Lung (tissue), 11 donors: ENCODE measurements at regions not wholly inside any gene's neighbourhood (a gene's known extent, or its start where the extent isn't known, plus 50 kb on each side); places are given as distances from the start of the nearest gene placed in this dataset.

Experiments used
- ATAC-seq: fragments of 200-7000 bp; cut with Tn5 transposase; one replicate; pipeline ENCODE4 v1.9.1; 2020; ENCODE audit warnings: moderate number of reproducible peaks; ENCODE audit not compliant: insufficient read depth, low FRiP score
- DNase-seq, 3 donors: peaks; one replicate each; pipeline ENCODE4 v3.0.0-alpha.2; 2013 to 2017
- H3K27ac ChIP-seq, 2 donors: one replicate each; pipeline ENCODE4 v1.5.1; 2013; ENCODE audit warnings: mild to moderate bottlenecking in 2 of 2, moderate library complexity in 2 of 2, control low read depth in 1 of 2, inconsistent platforms in 1 of 2, low read depth in 1 of 2, low read length in 1 of 2
- H3K27me3 ChIP-seq, 3 donors: one replicate each; pipeline ENCODE4 v1.5.1; 2013; ENCODE audit warnings: low read length in 2 of 3; ENCODE audit not compliant: control insufficient read depth in 3 of 3, insufficient read depth in 3 of 3
- H3K36me3 ChIP-seq, 4 donors: one replicate each; pipeline ENCODE4 v1.5.1; 2013; ENCODE audit warnings: low read length in 4 of 4, mild to moderate bottlenecking in 1 of 4, moderate library complexity in 1 of 4; ENCODE audit not compliant: control insufficient read depth in 4 of 4, insufficient read depth in 4 of 4
- H3K4me1 ChIP-seq, 5 donors: one replicate each; pipeline ENCODE4 v1.5.1; 2013; ENCODE audit warnings: low read length in 5 of 5, mild to moderate bottlenecking in 2 of 5, moderate library complexity in 1 of 5; ENCODE audit not compliant: control insufficient read depth in 5 of 5, insufficient read depth in 5 of 5
- H3K4me3 ChIP-seq: one replicate; pipeline ENCODE4 v1.5.1; 2013; ENCODE audit warnings: mild to moderate bottlenecking, control low read depth, moderate library complexity
- H3K9ac ChIP-seq, 2 donors: one replicate each; pipeline ENCODE4 v1.5.1; 2013; ENCODE audit warnings: low read length in 2 of 2, control low read depth in 1 of 2; ENCODE audit not compliant: insufficient read depth in 1 of 2
- H3K9me3 ChIP-seq, 4 donors: one replicate each; pipeline ENCODE4 v1.5.1; 2013; ENCODE audit warnings: low read length in 3 of 4, mild to moderate bottlenecking in 1 of 4, moderate library complexity in 1 of 4; ENCODE audit not compliant: control insufficient read depth in 4 of 4, insufficient read depth in 3 of 4
- WGBS, 2 donors: extraction: QIAGEN DNeasy Blood & Tissue Kit; methylation state at CpG; one replicate each; pipeline ENCODE4 v1.1.7; 2013; 5-methylcytosine and 5-hydroxymethylcytosine counted together
- TF ChIP-seq, protein P1 (sequence below): IDR thresholded peaks from 2 replicates; pipeline ENCODE4 v1.5.1; 2012; ENCODE audit warnings: mild to moderate bottlenecking; ENCODE audit errors: control extremely low read depth, extremely low read depth
- donor health status: control.
- donor health status: control.
- donor health status: Bipolar disorder and iron deficiency.
- donor health status: healthy.
- donor health status: DM: yes; HTN: yes; CAD: no.

DNA sequence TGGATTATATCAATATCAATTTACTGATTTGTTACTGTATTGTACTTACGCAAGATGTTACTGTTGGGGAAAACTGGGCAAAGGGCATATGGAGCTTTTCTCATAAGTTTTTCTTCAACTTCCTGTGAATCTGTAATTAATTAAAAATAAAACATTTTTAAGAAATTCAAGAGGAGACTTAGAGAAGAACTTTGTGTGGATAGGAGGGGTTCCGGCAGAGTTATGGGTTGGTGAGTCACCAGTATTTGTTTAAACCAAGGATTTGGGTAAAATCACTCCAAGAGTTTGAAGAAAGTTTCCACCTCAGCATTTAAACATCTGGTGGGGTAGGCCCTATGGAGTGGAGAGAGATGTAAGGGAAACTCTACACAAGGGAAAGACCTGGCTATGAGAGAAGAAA lies 379.6 kb downstream of the TSHZ3 start:
- 96 to 97% methylated on average over 2 of the region's 2 CpGs for WGBS, 2 donors
- ATAC-seq (no peak), DNase-seq (no peak)
- Histone ChIP-seq H3K27me3 (no peaks in the 10 kb centered on the region), H3K4me1 (no peaks in the 10 kb centered on the region), H3K27ac (no peak overlapping the region), H3K9ac (no peak overlapping the region), H3K36me3 (no peaks in the 10 kb centered on the region), H3K9me3 (peaks cover 0 to 2% (median 0%) of the 10 kb centered on the region in 4 donors), H3K4me3 (no peak overlapping the region)
- TF ChIP-seq, protein P1, sequence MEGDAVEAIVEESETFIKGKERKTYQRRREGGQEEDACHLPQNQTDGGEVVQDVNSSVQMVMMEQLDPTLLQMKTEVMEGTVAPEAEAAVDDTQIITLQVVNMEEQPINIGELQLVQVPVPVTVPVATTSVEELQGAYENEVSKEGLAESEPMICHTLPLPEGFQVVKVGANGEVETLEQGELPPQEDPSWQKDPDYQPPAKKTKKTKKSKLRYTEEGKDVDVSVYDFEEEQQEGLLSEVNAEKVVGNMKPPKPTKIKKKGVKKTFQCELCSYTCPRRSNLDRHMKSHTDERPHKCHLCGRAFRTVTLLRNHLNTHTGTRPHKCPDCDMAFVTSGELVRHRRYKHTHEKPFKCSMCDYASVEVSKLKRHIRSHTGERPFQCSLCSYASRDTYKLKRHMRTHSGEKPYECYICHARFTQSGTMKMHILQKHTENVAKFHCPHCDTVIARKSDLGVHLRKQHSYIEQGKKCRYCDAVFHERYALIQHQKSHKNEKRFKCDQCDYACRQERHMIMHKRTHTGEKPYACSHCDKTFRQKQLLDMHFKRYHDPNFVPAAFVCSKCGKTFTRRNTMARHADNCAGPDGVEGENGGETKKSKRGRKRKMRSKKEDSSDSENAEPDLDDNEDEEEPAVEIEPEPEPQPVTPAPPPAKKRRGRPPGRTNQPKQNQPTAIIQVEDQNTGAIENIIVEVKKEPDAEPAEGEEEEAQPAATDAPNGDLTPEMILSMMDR, result no peak

DNA sequence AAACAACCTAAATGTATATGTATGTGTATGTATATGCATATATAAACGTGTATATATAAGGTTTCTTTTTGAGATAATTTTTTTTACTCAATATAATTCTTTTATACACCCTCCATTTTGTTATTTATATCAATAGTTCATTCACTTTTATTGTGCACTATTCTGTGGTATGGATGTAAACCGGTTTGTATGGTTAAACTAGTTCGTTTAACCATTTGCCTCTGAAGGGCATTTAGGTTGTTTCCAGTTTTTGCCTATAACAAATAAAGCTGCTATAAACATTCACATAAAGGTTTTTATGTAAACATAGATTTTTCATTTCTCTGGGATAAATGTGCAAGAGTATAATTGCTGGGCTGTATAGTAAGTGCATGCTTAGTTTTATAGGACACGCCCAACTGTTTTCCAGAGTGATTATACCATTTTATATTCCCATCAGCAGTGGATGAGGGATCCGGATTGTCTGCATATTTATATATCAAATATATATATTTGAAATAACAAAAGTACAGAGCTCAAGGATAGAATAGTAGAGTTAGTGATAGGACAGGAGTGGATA lies 380.3 kb downstream of the TSHZ3 start:
- Histone ChIP-seq H3K9me3 (peaks cover 0 to 4% (median 0%) of the 10 kb centered on the region in 4 donors), H3K4me3 (no peak overlapping the region), H3K9ac (no peak overlapping the region), H3K36me3 (no peaks in the 10 kb centered on the region), H3K27me3 (no peaks in the 10 kb centered on the region), H3K27ac (no peak overlapping the region), H3K4me1 (no peaks in the 10 kb centered on the region)
- TF ChIP-seq, protein P1, result no peak
- no peak for DNase-seq
- ATAC-seq, result no peak
- 89 to 90% methylated on average over 5 of the region's 5 CpGs for WGBS, 2 donors

DNA sequence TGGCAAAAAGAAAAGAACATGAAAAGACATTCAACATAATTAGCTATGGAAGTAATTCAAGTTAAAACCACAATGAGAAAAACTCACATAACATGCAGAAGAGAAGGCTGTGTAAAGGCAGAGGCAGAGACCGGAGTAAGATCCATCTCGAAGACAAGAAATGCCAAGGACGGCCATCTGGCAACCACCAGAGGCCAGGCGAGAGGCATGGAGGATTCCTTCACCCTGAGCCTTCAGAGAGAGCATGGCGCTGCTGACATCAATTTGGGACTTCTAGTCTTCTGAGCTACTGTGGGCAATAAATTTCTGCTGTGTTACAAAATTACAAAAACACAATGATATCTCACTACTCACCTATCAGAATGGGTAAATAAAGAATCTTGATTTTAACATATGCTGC lies 381.0 kb downstream of the TSHZ3 start:
- Histone ChIP-seq H3K4me3 (no peak overlapping the region), H3K27ac (no peak overlapping the region), H3K27me3 (no peaks in the 10 kb centered on the region), H3K9ac (no peak overlapping the region), H3K4me1 (no peaks in the 10 kb centered on the region), H3K36me3 (no peaks in the 10 kb centered on the region), H3K9me3 (peaks cover 0 to 7% (median 0%) of the 10 kb centered on the region in 4 donors)
- DNase-seq (no peak), ATAC-seq (no peak)
- TF ChIP-seq, protein P1, result no peak
- 94 to 95% methylated on average over 5 of the region's 5 CpGs for WGBS, 2 donors

DNA sequence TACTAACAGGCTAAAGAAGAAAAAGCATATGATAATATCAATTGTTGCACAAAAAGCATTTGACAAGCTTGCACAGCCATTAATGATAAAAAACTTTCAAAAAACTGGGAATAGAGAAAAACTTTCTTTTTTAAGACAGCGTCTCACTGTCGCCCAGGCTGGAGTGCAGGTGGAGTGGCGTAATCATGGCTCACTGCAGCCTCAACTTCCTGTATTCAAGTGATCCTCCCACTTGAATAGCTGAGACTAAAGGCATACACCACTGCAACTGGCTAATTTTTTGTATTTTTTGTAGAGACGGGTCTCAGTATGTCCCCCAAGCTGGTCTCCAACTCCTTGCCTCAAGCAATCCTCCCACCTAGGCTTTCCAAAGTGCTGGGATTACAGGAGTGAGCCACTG lies 382.8 kb downstream of the TSHZ3 start:
- no peak overlapping the region for H3K27ac ChIP-seq

More for the DNA sequence above, 382.8 kb downstream of the TSHZ3 start:
- H3K27me3 ChIP-seq, result no peaks in the 10 kb centered on the region
- no peak overlapping the region for H3K4me3 ChIP-seq
- ATAC-seq (no peak), DNase-seq (no peak)
- no peaks in the 10 kb centered on the region for H3K36me3 ChIP-seq
- H3K9ac ChIP-seq, result no peak overlapping the region
- TF ChIP-seq, protein P1, result no peak
- peaks cover 0 to 12% (median 0%) of the 10 kb centered on the region in 4 donors for H3K9me3 ChIP-seq
- 52 to 70% methylated on average over 4 of the region's 4 CpGs for WGBS, 2 donors
- H3K4me1 ChIP-seq, result no peaks in the 10 kb centered on the region
